A673 (cell line): ENCODE measurements at regions not wholly inside any gene's neighbourhood (a gene's known extent, or its start where the extent isn't known, plus 50 kb on each side); places are given as distances from the start of the nearest gene placed in this dataset.

ENCODE experiments used
- EZH2 ChIP-seq: fragments of 200-600 bp; sonication (generic); IDR thresholded peaks from 2 replicates; pipeline ENCODE4 v1.6.1; 2017; ENCODE audit warnings: borderline replicate concordance, low read depth, mild to moderate bottlenecking, mixed read lengths, antibody characterized with exemption, low read length; ENCODE audit not compliant: poor library complexity, severe bottlenecking
- TF ChIP-seq, protein P1 (sequence below): fragments of 300-800, 200-600 bp; sonication (generic); conservative IDR thresholded peaks from 2 replicates; pipeline ENCODE4 v1.5.1; 2017; ENCODE audit warnings: low read depth, mild to moderate bottlenecking, antibody characterized with exemption, low read length, moderate library complexity, mixed read lengths

DNA sequence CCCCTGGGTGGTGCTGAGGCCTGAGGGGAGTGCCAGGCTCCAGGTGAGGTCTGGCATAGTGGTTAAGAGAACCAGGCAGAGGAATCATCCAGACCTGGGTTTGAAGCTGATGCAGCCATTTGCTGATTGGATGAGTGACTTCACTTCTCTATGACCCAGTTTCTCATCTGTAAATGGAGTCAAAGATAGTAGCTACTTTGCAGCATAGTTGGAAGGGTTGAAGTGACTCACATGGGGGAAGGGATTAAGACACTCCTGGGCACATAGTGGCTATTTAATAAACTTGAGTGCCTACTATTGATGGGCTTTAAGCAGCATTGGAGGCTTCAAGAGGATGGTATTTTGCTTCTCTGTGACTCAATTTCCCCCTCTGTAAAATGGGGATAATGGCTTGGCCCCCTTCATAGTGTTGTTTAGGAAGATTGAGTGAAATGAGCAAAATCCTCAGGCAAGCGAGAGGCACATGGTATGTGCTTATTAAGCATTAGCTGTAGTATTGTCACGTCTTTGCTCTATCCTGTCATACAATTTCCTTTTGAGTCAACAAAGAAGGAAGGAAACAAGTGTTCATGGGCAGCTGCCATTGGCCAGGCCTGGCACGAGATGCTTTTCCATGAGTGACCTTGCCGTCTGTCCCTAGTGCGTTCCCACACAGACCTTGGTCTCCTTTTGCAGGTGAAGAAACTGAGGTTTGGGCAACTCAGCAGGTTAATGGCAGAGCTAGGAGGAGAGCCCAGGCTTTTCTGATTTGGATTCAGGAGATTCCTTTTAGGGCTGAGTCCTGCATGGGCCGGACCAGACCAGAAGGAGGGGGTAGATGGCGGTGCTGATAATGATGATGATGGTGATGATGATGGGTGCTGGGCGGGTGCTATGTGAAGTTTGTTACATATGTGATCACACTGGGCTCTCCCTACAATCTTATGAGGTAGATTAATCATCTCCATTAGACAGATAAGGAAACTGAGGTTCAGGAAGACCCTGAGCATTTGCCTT lies 131.1 kb upstream of the WNT4 start:
- TF ChIP-seq, protein P1, sequence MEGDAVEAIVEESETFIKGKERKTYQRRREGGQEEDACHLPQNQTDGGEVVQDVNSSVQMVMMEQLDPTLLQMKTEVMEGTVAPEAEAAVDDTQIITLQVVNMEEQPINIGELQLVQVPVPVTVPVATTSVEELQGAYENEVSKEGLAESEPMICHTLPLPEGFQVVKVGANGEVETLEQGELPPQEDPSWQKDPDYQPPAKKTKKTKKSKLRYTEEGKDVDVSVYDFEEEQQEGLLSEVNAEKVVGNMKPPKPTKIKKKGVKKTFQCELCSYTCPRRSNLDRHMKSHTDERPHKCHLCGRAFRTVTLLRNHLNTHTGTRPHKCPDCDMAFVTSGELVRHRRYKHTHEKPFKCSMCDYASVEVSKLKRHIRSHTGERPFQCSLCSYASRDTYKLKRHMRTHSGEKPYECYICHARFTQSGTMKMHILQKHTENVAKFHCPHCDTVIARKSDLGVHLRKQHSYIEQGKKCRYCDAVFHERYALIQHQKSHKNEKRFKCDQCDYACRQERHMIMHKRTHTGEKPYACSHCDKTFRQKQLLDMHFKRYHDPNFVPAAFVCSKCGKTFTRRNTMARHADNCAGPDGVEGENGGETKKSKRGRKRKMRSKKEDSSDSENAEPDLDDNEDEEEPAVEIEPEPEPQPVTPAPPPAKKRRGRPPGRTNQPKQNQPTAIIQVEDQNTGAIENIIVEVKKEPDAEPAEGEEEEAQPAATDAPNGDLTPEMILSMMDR: no peak
- TF ChIP-seq EZH2: no peak
